Right lobe of liver (tissue), 4 donors: ENCODE measurements at regions not wholly inside any gene's neighbourhood (a gene's known extent, or its start where the extent isn't known, plus 50 kb on each side); places are given as distances from the start of the nearest gene placed in this dataset.

Experiments
- POLR2A ChIP-seq: fragments of 450-650 bp; IDR thresholded peaks from one replicate; pipeline ENCODE4 v1.6.1; 2017; ENCODE audit warnings: antibody characterized with exemption, mild to moderate bottlenecking
- TF ChIP-seq, protein P1 (sequence below), 4 donors: fragments of 200-600 bp in 3 of 4; fragments of 450-650 bp in 1 of 4; IDR thresholded peaks; one replicate each; pipeline versions ENCODE4 v1.5.1 to v1.8.0; 2016 to 2022; ENCODE audit warnings: antibody characterized with exemption in 4 of 4, mild to moderate bottlenecking in 2 of 4
- donor health status: DM: no; HTN: no; CAD: no.
- donor health status: DM: no; HTN: no; CAD: no.
- donor health status: DM: no; HTN: yes; CAD: no.

DNA sequence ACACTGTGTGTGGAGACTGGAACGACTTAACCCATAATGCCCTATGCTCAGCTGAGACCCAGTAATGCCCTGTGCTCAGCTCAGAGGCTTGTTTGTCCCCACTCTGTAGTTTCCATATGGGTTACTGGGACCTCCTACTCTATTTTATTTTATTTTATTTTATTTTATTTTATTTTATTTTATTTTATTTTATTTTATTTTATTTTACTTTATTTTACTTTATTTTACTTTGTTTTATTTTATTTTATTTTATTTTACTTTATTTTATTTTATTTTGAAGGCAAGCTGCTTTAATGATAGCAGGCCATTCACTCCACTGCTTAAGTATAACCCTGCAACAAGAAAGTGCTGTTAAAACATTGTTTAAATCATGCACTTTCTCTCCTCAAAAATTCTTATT lies 603.4 kb upstream of the JAG1 start:
- TF ChIP-seq, protein P1, sequence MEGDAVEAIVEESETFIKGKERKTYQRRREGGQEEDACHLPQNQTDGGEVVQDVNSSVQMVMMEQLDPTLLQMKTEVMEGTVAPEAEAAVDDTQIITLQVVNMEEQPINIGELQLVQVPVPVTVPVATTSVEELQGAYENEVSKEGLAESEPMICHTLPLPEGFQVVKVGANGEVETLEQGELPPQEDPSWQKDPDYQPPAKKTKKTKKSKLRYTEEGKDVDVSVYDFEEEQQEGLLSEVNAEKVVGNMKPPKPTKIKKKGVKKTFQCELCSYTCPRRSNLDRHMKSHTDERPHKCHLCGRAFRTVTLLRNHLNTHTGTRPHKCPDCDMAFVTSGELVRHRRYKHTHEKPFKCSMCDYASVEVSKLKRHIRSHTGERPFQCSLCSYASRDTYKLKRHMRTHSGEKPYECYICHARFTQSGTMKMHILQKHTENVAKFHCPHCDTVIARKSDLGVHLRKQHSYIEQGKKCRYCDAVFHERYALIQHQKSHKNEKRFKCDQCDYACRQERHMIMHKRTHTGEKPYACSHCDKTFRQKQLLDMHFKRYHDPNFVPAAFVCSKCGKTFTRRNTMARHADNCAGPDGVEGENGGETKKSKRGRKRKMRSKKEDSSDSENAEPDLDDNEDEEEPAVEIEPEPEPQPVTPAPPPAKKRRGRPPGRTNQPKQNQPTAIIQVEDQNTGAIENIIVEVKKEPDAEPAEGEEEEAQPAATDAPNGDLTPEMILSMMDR (IDR thresholded peaks at IDR 0.05) = no peak
- TF ChIP-seq POLR2A = no peak
